T-cell (primary cell): ENCODE measurements at regions not wholly inside any gene's neighbourhood (a gene's known extent, or its start where the extent isn't known, plus 50 kb on each side); places are given as distances from the start of the nearest gene placed in this dataset.

Source experiments
- ATAC-seq, 4 experiments: fragments of 200-7000 bp in 3 of 4; fragments of 150-1000 bp in 1 of 4; cut with Tn5 transposase; replicated peaks in 1 of 4; 1 replicate in 3 of 4; 2 replicates in 1 of 4; pipeline ENCODE4 v1.10.0; 2021; ENCODE audit warnings: moderate library complexity in 3 of 4, mild to moderate bottlenecking in 2 of 4, moderate number of reproducible peaks in 1 of 4
- CTCF ChIA-PET, 2 donors: fragments of 300-600 bp; sonication (Branson Sonifier 250); formaldehyde crosslinking; loops; one replicate each; lab custom pipeline; 2022; ENCODE audit warnings: antibody characterized with exemption in 2 of 2; lab: Charles Lee
- POLR2A ChIA-PET, 2 donors: fragments of 300-600 bp; sonication (Branson Sonifier 250); formaldehyde crosslinking; loops; one replicate each; lab custom pipeline; 2022; ENCODE audit warnings: antibody characterized with exemption in 2 of 2; lab: Charles Lee
- DNase-seq, 35 experiments: peaks; one replicate each; pipeline versions ENCODE4 v3.0.0 to v3.0.0-alpha.2; 2013 to 2023
- H3K27ac ChIP-seq: one replicate; pipeline ENCODE4 v1.5.1; 2013; ENCODE audit warnings: low read length
- H3K27me3 ChIP-seq, 2 experiments: replicated peaks in 1 of 2; 1 replicate in 1 of 2; 2 replicates in 1 of 2; pipeline versions ENCODE4 v1.6.1 to v1.7.0; 2013; ENCODE audit warnings: low read length in 1 of 2, mixed read lengths in 1 of 2; ENCODE audit not compliant: control insufficient read depth in 2 of 2, insufficient read depth in 2 of 2; ENCODE audit errors: extremely low read depth in 1 of 2
- H3K36me3 ChIP-seq, 2 donors: 1 replicate in 1 of 2; 2 replicates in 1 of 2; pipeline versions ENCODE4 v1.6.1 to v1.7.0; 2013; ENCODE audit warnings: low read length in 1 of 2; ENCODE audit not compliant: control insufficient read depth in 2 of 2, insufficient read depth in 1 of 2; ENCODE audit errors: extremely low read depth in 1 of 2
- H3K4me1 ChIP-seq, 2 experiments: 1 replicate in 1 of 2; 2 replicates in 1 of 2; pipeline versions ENCODE4 v1.6.1 to v1.7.0; 2013; ENCODE audit warnings: low read length in 2 of 2, mixed read lengths in 1 of 2; ENCODE audit not compliant: insufficient read depth in 2 of 2, control insufficient read depth in 1 of 2; ENCODE audit errors: extremely low read depth in 1 of 2
- H3K4me3 ChIP-seq, 2 donors: 1 replicate in 1 of 2; 2 replicates in 1 of 2; pipeline versions ENCODE4 v1.5.1 to v1.7.0; 2013; ENCODE audit warnings: mild to moderate bottlenecking in 2 of 2, low read length in 1 of 2, moderate library complexity in 1 of 2; ENCODE audit not compliant: control insufficient read depth in 1 of 2; ENCODE audit errors: extremely low read depth in 1 of 2
- H3K9me3 ChIP-seq: 2 replicates; pipeline ENCODE4 v1.7.0; 2013
- H3K27ac Mint-ChIP-seq, 2 donors: one replicate each; pipeline ENCODE4 v1.8.0; 2020 to 2021; ENCODE audit warnings: mild to moderate bottlenecking in 2 of 2, mixed read lengths in 2 of 2
- H3K27me3 Mint-ChIP-seq, 2 donors: one replicate each; pipeline ENCODE4 v1.8.0; 2021 to 2022; ENCODE audit warnings: mixed read lengths in 2 of 2
- H3K36me3 Mint-ChIP-seq: one replicate; pipeline ENCODE4 v1.8.0; 2021; ENCODE audit warnings: mixed read lengths
- H3K4me1 Mint-ChIP-seq, 3 donors: one replicate each; pipeline ENCODE4 v1.8.0; 2020 to 2022; ENCODE audit warnings: mixed read lengths in 3 of 3, mild to moderate bottlenecking in 1 of 3
- H3K4me3 Mint-ChIP-seq, 3 donors: one replicate each; pipeline ENCODE4 v1.8.0; 2020 to 2022; ENCODE audit warnings: mild to moderate bottlenecking in 3 of 3, mixed read lengths in 3 of 3, moderate library complexity in 3 of 3
- H3K9me3 Mint-ChIP-seq, 3 donors: one replicate each; pipeline ENCODE4 v1.8.0; 2020 to 2022; ENCODE audit warnings: mixed read lengths in 3 of 3
- WGBS: methylation state at CpG from one replicate; pipeline ENCODE4 v1.1.5; 2013; ENCODE audit warnings: missing lambda C conversion rate; ENCODE audit not compliant: insufficient coverage; 5-methylcytosine and 5-hydroxymethylcytosine counted together

- H3K27me3 ChIP-seq: peaks cover 2 to 37% of the 10 kb centered on the region in 2 experiments
- ATAC-seq: no peak
- no CpG with 5 or more reads among the region's 3 CpGs for WGBS
- peaks cover 0 to 6% of the 10 kb centered on the region in 2 experiments for H3K4me1 ChIP-seq
- no peaks in the 10 kb centered on the region for H3K36me3 ChIP-seq
- no peak overlapping the region for H3K4me3 ChIP-seq
- CTCF ChIA-PET: no interaction called here
- no peak for DNase-seq
- Mint-ChIP-seq H3K27me3 (peaks cover 53 to 62% of the 10 kb centered on the region in 2 donors), H3K36me3 (no peaks in the 10 kb centered on the region), H3K27ac (no peak overlapping the region), H3K4me3 (no peak overlapping the region), H3K4me1 (peaks cover 5 to 10% (median 9%) of the 10 kb centered on the region in 3 donors), H3K9me3 (peaks cover 0 to 8% (median 0%) of the 10 kb centered on the region in 3 donors)
- POLR2A ChIA-PET: no interaction called here
- H3K27ac ChIP-seq: no peak overlapping the region
- H3K9me3 ChIP-seq: no peaks in the 10 kb centered on the region
Observed at GRCh38 chr20:51216850-51217249, 193.9 kb upstream of the KCNG1 start.

DNA sequence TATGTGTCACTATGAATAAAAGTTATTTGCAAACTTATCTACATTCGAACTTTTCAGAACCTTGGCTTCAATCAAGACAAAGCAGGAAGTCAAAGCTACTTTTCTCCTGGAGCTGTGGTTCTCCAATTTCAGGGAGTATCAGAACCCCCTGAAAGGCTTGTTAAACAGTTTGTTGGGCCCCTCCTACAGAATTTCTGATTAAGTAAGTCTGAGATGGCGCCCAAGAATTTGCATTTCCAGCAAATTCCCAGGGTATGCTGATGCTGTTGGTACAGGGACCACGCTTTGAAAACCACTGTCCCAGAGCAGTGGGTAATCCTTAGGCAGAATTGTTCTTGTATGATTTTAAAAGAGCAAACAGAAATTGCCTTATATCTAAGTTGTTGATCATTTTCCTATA, 189.9 kb upstream of the KCNG1 start:
- H3K36me3 ChIP-seq: no peaks in the 10 kb centered on the region
- Mint-ChIP-seq H3K27ac (no peak overlapping the region), H3K4me3 (no peak overlapping the region), H3K4me1 (no peaks in the 10 kb centered on the region), H3K36me3 (no peaks in the 10 kb centered on the region), H3K27me3 (peaks cover 47 to 56% of the 10 kb centered on the region in 2 donors), H3K9me3 (peaks cover 0 to 8% (median 0%) of the 10 kb centered on the region in 3 donors)
- no peak for ATAC-seq
- H3K4me3 ChIP-seq: no peak overlapping the region
- CTCF ChIA-PET: no interaction called here
- peaks cover 2 to 15% of the 10 kb centered on the region in 2 experiments for H3K27me3 ChIP-seq
- no peak for DNase-seq
- no peaks in the 10 kb centered on the region for H3K9me3 ChIP-seq
- POLR2A ChIA-PET: no interaction called here
- no peaks in the 10 kb centered on the region for H3K4me1 ChIP-seq
- WGBS: 38% methylated on average over 1 of the region's 3 CpGs
- H3K27ac ChIP-seq: no peak overlapping the region

GRCh38 chr20:51211191-51211590, 188.3 kb upstream of the KCNG1 start:
- H3K9me3 ChIP-seq: no peaks in the 10 kb centered on the region
- POLR2A ChIA-PET: no interaction called here
- Mint-ChIP-seq H3K27me3 (peaks cover 47 to 52% of the 10 kb centered on the region in 2 donors), H3K4me1 (no peaks in the 10 kb centered on the region), H3K4me3 (no peak overlapping the region), H3K27ac (no peak overlapping the region), H3K36me3 (no peaks in the 10 kb centered on the region), H3K9me3 (no peaks in the 10 kb centered on the region)
- H3K27me3 ChIP-seq: peaks cover 2 to 5% of the 10 kb centered on the region in 2 experiments
- H3K36me3 ChIP-seq: no peaks in the 10 kb centered on the region
- H3K4me1 ChIP-seq: no peaks in the 10 kb centered on the region
- no peak for DNase-seq
- H3K4me3 ChIP-seq: no peak overlapping the region
- CTCF ChIA-PET: no interaction called here
- no peak for ATAC-seq
- WGBS: 100% methylated on average over 2 of the region's 2 CpGs
- H3K27ac ChIP-seq: no peak overlapping the region

GRCh38 chr20:51210084-51210483, 187.2 kb upstream of the KCNG1 start:
- Mint-ChIP-seq H3K4me3 (no peak overlapping the region), H3K4me1 (no peaks in the 10 kb centered on the region), H3K36me3 (no peaks in the 10 kb centered on the region), H3K9me3 (no peaks in the 10 kb centered on the region), H3K27me3 (peaks cover 38 to 43% of the 10 kb centered on the region in 2 donors), H3K27ac (no peak overlapping the region)
- Histone ChIP-seq H3K4me3 (no peak overlapping the region), H3K27ac (no peak overlapping the region), H3K27me3 (peaks cover 2 to 3% of the 10 kb centered on the region in 2 experiments), H3K4me1 (no peaks in the 10 kb centered on the region), H3K36me3 (no peaks in the 10 kb centered on the region), H3K9me3 (no peaks in the 10 kb centered on the region)
- ChIA-PET POLR2A (no interaction called here), CTCF (no interaction called here)
- DNase-seq (no peak), ATAC-seq (no peak)
- WGBS: no CpG with 5 or more reads among the region's 1 CpG

GRCh38 chr20:51208162-51208561, 185.3 kb upstream of the KCNG1 start:
- no CpG with 5 or more reads among the region's 3 CpGs for WGBS
- no peak overlapping the region for H3K4me3 Mint-ChIP-seq
- ATAC-seq (no peak), DNase-seq (no peak)
- Histone ChIP-seq H3K27me3 (peaks cover 0 to 7% of the 10 kb centered on the region in 2 experiments), H3K9me3 (no peaks in the 10 kb centered on the region), H3K4me3 (no peak overlapping the region), H3K36me3 (no peaks in the 10 kb centered on the region), H3K27ac (no peak overlapping the region), H3K4me1 (no peaks in the 10 kb centered on the region)
- no peaks in the 10 kb centered on the region for H3K36me3 Mint-ChIP-seq
- H3K27me3 Mint-ChIP-seq: peaks cover 31 to 35% of the 10 kb centered on the region in 2 donors
- ChIA-PET POLR2A (no interaction called here), CTCF (no interaction called here)
- H3K27ac Mint-ChIP-seq: no peak overlapping the region
- H3K4me1 Mint-ChIP-seq: no peaks in the 10 kb centered on the region
- no peaks in the 10 kb centered on the region for H3K9me3 Mint-ChIP-seq

DNA sequence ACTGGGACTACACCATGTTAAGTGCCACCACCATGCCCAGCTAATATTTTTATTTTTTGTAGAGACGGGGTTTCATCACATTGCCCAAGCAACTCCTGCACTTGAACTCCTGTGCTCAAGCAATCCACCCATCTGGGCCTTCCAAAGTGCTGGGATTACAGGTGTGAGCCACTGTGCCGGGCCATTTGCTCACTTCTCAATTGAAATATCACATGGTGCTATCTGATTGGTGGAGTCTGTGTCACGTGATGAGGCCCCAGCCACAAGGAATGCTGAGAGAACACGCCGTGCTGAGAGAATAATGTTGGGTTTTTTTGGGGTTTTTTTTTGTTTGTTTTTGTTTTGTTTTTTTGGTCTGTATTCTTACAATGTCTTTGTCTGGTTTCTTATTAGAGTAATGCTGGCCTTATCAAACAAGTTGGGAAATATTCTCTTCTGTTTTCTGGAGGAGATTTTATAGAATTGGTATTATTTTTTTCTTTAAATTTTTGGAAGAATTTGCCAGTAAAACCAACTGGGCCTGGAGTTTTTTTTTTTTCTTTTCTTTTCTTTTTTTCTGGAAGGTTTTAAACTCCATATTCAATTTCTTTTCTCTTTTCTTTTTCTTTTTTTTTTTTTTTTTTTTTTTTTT, 183.2 kb upstream of the KCNG1 start:
- Histone ChIP-seq H3K4me3 (no peak overlapping the region), H3K4me1 (no peaks in the 10 kb centered on the region), H3K9me3 (no peaks in the 10 kb centered on the region), H3K27me3 (peaks cover 0 to 11% of the 10 kb centered on the region in 2 experiments), H3K27ac (no peak overlapping the region), H3K36me3 (no peaks in the 10 kb centered on the region)
- no peak overlapping the region for H3K4me3 Mint-ChIP-seq
- H3K27ac Mint-ChIP-seq: no peak overlapping the region
- no peaks in the 10 kb centered on the region for H3K36me3 Mint-ChIP-seq
- DNase-seq (no peak), ATAC-seq (no peak)
- POLR2A ChIA-PET: no interaction called here
- 82% methylated on average over 2 of the region's 5 CpGs for WGBS
- CTCF ChIA-PET: no interaction called here
- no peaks in the 10 kb centered on the region for H3K9me3 Mint-ChIP-seq
- no peaks in the 10 kb centered on the region for H3K4me1 Mint-ChIP-seq
- peaks cover 24 to 27% of the 10 kb centered on the region in 2 donors for H3K27me3 Mint-ChIP-seq
